ENCODE measurements at regions not wholly inside any gene's neighbourhood (a gene's known extent, or its start where the extent isn't known, plus 50 kb on each side); places are given as distances from the start of the nearest gene placed in this dataset.

DNA sequence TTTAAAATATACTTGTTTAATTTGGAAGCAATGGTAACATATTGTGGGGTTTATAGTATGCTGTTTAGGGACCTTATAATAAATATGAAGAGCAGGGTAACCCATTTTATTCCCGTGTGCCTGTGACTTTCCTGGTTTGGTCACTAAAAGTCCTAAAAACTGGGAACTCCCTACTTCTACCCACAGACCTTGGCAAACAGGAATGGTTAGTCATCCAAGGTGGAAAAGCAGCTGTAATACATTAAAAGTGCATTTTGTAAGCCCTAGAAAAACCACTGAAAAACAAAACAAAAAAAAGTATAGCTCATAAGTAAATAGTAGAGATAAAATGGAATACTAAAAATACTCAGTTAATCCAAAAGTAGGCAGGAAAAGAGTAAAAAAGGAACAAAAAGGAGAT lies 538.9 kb downstream of the LMO4 start:
- no peaks in the 10 kb centered on the region for H3K9me3 ChIP-seq (ENCODE audit: control insufficient read depth in 4 of 4, low read length in 3 of 4)
- H3K36me3 ChIP-seq (ENCODE audit: control insufficient read depth in 4 of 4, insufficient read depth in 3 of 4, low read depth in 1 of 4, low read length in 3 of 4): no peaks in the 10 kb centered on the region
- no peak for TF ChIP-seq YY1 (IDR thresholded peaks at IDR 0.05)
- TF ChIP-seq ATF3 (IDR thresholded peaks at IDR 0.05): no peak
- no peak for TF ChIP-seq NR2F2 (IDR thresholded peaks at IDR 0.05)
- TF ChIP-seq, protein P1, sequence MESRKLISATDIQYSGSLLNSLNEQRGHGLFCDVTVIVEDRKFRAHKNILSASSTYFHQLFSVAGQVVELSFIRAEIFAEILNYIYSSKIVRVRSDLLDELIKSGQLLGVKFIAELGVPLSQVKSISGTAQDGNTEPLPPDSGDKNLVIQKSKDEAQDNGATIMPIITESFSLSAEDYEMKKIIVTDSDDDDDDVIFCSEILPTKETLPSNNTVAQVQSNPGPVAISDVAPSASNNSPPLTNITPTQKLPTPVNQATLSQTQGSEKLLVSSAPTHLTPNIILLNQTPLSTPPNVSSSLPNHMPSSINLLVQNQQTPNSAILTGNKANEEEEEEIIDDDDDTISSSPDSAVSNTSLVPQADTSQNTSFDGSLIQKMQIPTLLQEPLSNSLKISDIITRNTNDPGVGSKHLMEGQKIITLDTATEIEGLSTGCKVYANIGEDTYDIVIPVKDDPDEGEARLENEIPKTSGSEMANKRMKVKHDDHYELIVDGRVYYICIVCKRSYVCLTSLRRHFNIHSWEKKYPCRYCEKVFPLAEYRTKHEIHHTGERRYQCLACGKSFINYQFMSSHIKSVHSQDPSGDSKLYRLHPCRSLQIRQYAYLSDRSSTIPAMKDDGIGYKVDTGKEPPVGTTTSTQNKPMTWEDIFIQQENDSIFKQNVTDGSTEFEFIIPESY (IDR thresholded peaks at IDR 0.05): no peak
- no peak for TF ChIP-seq EGR1 (IDR thresholded peaks at IDR 0.05; ENCODE audit: low read depth in 2 of 2)
- no peak for TF ChIP-seq JUND (IDR thresholded peaks at IDR 0.05)
- no peak for TF ChIP-seq GABPA (IDR thresholded peaks at IDR 0.05 in 1 of 2, conservative IDR thresholded peaks at IDR 0.05 in 1 of 2)
- TF ChIP-seq MAX (IDR thresholded peaks at IDR 0.05): no peak
- TF ChIP-seq FOXA2 (IDR thresholded peaks at IDR 0.05): no peak
- TF ChIP-seq RXRA (IDR thresholded peaks at IDR 0.05): no peak
- no peak for TF ChIP-seq RAD21 (IDR thresholded peaks at IDR 0.05)
- no peak for DNase-seq (ENCODE audit: low spot score)
- no peaks in the 10 kb centered on the region for H3K4me1 ChIP-seq (ENCODE audit: control insufficient read depth in 4 of 4, insufficient read depth in 4 of 4, low read length in 3 of 4)
- no peak overlapping the region for H3K27ac ChIP-seq (ENCODE audit: low read depth in 1 of 2, low read length in 2 of 2)
- no peaks in the 10 kb centered on the region for H3K27me3 ChIP-seq (ENCODE audit: control insufficient read depth in 4 of 4, insufficient read depth in 4 of 4, low read length in 3 of 4)
- 77% methylated on average over 1 of the region's 1 CpG for WGBS
- no peak overlapping the region for H3K9ac ChIP-seq (ENCODE audit: low read depth in 1 of 2, low read length in 2 of 2)
- no peak overlapping the region for H3K4me3 ChIP-seq (ENCODE audit: low read depth in 1 of 3, low read length in 3 of 3)

- Histone ChIP-seq H3K9me3 (ENCODE audit: control insufficient read depth in 4 of 4, low read length in 3 of 4) (no peaks in the 10 kb centered on the region), H3K27ac (ENCODE audit: low read depth in 1 of 2, low read length in 2 of 2) (no peak overlapping the region), H3K4me1 (ENCODE audit: control insufficient read depth in 4 of 4, insufficient read depth in 4 of 4, low read length in 3 of 4) (no peaks in the 10 kb centered on the region), H3K4me3 (ENCODE audit: low read depth in 1 of 3, low read length in 3 of 3) (no peak overlapping the region), H3K9ac (ENCODE audit: low read depth in 1 of 2, low read length in 2 of 2) (no peak overlapping the region), H3K36me3 (ENCODE audit: control insufficient read depth in 4 of 4, insufficient read depth in 3 of 4, low read depth in 1 of 4, low read length in 3 of 4) (no peaks in the 10 kb centered on the region), H3K27me3 (ENCODE audit: control insufficient read depth in 4 of 4, insufficient read depth in 4 of 4, low read length in 3 of 4) (no peaks in the 10 kb centered on the region)
- TF ChIP-seq YY1 (IDR thresholded peaks at IDR 0.05) (no peak), GABPA (IDR thresholded peaks at IDR 0.05 in 1 of 2, conservative IDR thresholded peaks at IDR 0.05 in 1 of 2) (no peak), SP1 (IDR thresholded peaks at IDR 0.05) (no peak), RXRA (IDR thresholded peaks at IDR 0.05) (no peak), HNF4G (IDR thresholded peaks at IDR 0.05) (no peak), FOXA1 (IDR thresholded peaks at IDR 0.05) (no peak), EGR1 (IDR thresholded peaks at IDR 0.05; ENCODE audit: low read depth in 2 of 2) (no peak)
- TF ChIP-seq, protein P2, sequence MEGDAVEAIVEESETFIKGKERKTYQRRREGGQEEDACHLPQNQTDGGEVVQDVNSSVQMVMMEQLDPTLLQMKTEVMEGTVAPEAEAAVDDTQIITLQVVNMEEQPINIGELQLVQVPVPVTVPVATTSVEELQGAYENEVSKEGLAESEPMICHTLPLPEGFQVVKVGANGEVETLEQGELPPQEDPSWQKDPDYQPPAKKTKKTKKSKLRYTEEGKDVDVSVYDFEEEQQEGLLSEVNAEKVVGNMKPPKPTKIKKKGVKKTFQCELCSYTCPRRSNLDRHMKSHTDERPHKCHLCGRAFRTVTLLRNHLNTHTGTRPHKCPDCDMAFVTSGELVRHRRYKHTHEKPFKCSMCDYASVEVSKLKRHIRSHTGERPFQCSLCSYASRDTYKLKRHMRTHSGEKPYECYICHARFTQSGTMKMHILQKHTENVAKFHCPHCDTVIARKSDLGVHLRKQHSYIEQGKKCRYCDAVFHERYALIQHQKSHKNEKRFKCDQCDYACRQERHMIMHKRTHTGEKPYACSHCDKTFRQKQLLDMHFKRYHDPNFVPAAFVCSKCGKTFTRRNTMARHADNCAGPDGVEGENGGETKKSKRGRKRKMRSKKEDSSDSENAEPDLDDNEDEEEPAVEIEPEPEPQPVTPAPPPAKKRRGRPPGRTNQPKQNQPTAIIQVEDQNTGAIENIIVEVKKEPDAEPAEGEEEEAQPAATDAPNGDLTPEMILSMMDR (IDR thresholded peaks at IDR 0.05; ENCODE audit: low read depth, low read length, missing input control): no peak
- TF ChIP-seq, protein P1 (IDR thresholded peaks at IDR 0.05): no peak
- WGBS: 84% methylated on average over 1 of the region's 1 CpG
- DNase-seq (ENCODE audit: low spot score): no peak
Measured at GRCh38 chr1:87869567-87869966, 540.9 kb downstream of the LMO4 start.
